Endodermal cell (in vitro differentiated cells): ENCODE measurements at regions not wholly inside any gene's neighbourhood (a gene's known extent, or its start where the extent isn't known, plus 50 kb on each side); places are given as distances from the start of the nearest gene placed in this dataset.

ENCODE experiments used
- DNase-seq: peaks from one replicate; pipeline ENCODE4 v3.0.0-alpha.2; 2017
- H3K27ac ChIP-seq: 2 replicates; pipeline ENCODE4 v1.5.1; 2013; ENCODE audit warnings: mild to moderate bottlenecking, low read depth, low read length, moderate library complexity
- H3K27me3 ChIP-seq: 2 replicates; pipeline ENCODE4 v1.6.1; 2013; ENCODE audit warnings: mild to moderate bottlenecking, low read length, moderate library complexity; ENCODE audit not compliant: insufficient read depth, control insufficient read depth, poor library complexity, severe bottlenecking
- H3K36me3 ChIP-seq: 2 replicates; pipeline ENCODE4 v1.7.0; 2013; ENCODE audit warnings: mild to moderate bottlenecking, low read length, moderate library complexity; ENCODE audit not compliant: control insufficient read depth, insufficient read depth
- H3K4me1 ChIP-seq: one replicate; pipeline ENCODE4 v1.7.0; 2013; ENCODE audit warnings: low read length; ENCODE audit not compliant: control insufficient read depth, insufficient read depth
- H3K4me3 ChIP-seq: 2 replicates; pipeline ENCODE4 v1.5.1; 2013; ENCODE audit warnings: mild to moderate bottlenecking, low read length, moderate library complexity
- H3K9ac ChIP-seq: 2 replicates; pipeline ENCODE4 v1.6.1; 2013; ENCODE audit warnings: mild to moderate bottlenecking, low read length, moderate library complexity; ENCODE audit not compliant: poor library complexity, severe bottlenecking; ENCODE audit errors: extremely low read depth
- H3K9me3 ChIP-seq: 2 replicates; pipeline ENCODE4 v1.6.1; 2013; ENCODE audit warnings: mild to moderate bottlenecking, low read length, moderate library complexity; ENCODE audit not compliant: control insufficient read depth
- H3K27ac Mint-ChIP-seq: 2 replicates; pipeline ENCODE4 v1.8.0; 2020; ENCODE audit warnings: mixed read lengths
- H3K27me3 Mint-ChIP-seq: 2 replicates; pipeline ENCODE4 v1.8.0; 2021; ENCODE audit warnings: mild to moderate bottlenecking, mixed read lengths; ENCODE audit not compliant: insufficient read depth
- H3K36me3 Mint-ChIP-seq: 2 replicates; pipeline ENCODE4 v1.8.0; 2020; ENCODE audit warnings: low read depth, mixed read lengths
- H3K4me1 Mint-ChIP-seq: 2 replicates; pipeline ENCODE4 v1.8.0; 2020; ENCODE audit warnings: mixed read lengths
- H3K4me3 Mint-ChIP-seq: 2 replicates; pipeline ENCODE4 v1.8.0; 2020; ENCODE audit warnings: mild to moderate bottlenecking, moderate library complexity, mixed read lengths
- H3K9me3 Mint-ChIP-seq: 2 replicates; pipeline ENCODE4 v1.8.0; 2020; ENCODE audit warnings: mild to moderate bottlenecking, mixed read lengths
- WGBS, 2 experiments: methylation state at CpG; one replicate each; pipeline versions ENCODE4 v1.1.5 to v1.1.7; 2013; ENCODE audit warnings: missing lambda C conversion rate in 2 of 2, mixed read lengths in 1 of 2; ENCODE audit not compliant: insufficient coverage in 1 of 2, insufficient read length in 1 of 2; 5-methylcytosine and 5-hydroxymethylcytosine counted together
- TF ChIP-seq, protein P1 (sequence below): fragments of 200-600 bp; sonication (generic); conservative IDR thresholded peaks from 2 replicates; pipeline ENCODE4 v1.5.0; 2021; ENCODE audit warnings: antibody characterized with exemption, mild to moderate bottlenecking

DNA sequence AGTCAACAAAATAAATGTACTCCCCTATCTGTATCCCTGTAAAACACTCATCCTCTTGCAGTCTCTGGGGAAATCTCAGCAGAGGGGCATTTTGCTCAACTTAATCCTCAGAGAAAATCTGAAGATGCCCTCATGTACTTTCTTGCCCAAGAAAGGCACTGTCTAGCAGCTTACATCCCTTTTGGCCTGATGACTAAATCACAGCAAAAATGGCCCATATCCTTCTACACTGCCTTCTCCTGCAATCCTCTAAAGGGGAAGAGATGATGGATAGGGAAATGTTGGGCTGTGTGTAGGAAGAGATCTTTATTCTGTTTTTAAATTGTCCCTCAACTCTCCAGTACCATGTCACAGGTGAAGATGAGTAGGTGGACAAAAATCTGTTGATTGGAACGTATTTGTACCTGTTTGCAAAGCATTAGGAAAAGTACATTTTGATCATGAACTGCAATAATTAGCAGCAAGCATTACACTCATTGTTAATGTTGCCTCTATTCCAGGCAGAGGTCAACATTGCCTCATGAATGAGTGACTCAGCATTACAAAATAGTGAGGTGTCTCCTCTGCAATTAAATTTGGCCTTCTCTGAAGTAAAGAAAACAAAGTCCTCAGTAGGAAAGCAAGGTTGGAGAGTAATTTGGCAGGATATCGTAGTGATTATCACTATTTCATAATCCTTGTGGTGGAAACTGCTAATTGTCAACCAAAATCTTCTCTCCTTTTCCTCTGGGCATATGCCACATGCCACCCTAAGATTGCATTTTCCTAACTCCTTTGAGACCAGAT lies 172.4 kb upstream of the CAND1 start:
- Mint-ChIP-seq H3K27me3 (peaks cover 56% of the 10 kb centered on the region), H3K4me1 (peaks cover 6% of the 10 kb centered on the region), H3K36me3 (no peaks in the 10 kb centered on the region), H3K9me3 (no peaks in the 10 kb centered on the region), H3K4me3 (no peak overlapping the region), H3K27ac (no peak overlapping the region)
- Histone ChIP-seq H3K9ac (no peak overlapping the region), H3K4me3 (no peak overlapping the region), H3K36me3 (no peaks in the 10 kb centered on the region), H3K9me3 (peaks cover 4% of the 10 kb centered on the region), H3K27me3 (peaks cover 76% of the 10 kb centered on the region), H3K27ac (no peak overlapping the region), H3K4me1 (no peaks in the 10 kb centered on the region)
- 94 to 96% methylated on average over 2 of the region's 2 CpGs for WGBS, 2 experiments
- no peak for DNase-seq
- TF ChIP-seq, protein P1, sequence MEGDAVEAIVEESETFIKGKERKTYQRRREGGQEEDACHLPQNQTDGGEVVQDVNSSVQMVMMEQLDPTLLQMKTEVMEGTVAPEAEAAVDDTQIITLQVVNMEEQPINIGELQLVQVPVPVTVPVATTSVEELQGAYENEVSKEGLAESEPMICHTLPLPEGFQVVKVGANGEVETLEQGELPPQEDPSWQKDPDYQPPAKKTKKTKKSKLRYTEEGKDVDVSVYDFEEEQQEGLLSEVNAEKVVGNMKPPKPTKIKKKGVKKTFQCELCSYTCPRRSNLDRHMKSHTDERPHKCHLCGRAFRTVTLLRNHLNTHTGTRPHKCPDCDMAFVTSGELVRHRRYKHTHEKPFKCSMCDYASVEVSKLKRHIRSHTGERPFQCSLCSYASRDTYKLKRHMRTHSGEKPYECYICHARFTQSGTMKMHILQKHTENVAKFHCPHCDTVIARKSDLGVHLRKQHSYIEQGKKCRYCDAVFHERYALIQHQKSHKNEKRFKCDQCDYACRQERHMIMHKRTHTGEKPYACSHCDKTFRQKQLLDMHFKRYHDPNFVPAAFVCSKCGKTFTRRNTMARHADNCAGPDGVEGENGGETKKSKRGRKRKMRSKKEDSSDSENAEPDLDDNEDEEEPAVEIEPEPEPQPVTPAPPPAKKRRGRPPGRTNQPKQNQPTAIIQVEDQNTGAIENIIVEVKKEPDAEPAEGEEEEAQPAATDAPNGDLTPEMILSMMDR: no peak

DNA sequence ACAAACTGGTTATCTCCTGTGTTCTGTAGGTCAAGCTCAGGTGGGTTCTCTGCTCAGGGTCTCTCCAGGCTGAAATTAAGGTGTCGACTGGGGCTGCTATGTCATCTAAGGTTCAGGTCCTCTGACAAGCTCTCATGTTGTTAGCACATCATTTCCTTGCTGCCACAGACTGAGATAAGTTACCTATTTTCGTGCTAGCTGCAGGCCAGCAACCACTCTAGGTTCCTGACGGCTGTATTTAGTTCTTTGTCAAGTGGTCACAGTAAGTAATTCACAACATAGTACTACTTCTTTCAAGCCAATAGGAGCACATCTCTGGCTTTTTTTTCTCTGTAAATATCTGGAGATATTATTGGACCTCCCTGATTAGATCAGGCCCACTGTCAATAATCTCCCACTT lies 169.3 kb upstream of the CAND1 start:
- H3K36me3 Mint-ChIP-seq: no peaks in the 10 kb centered on the region
- Histone ChIP-seq H3K36me3 (no peaks in the 10 kb centered on the region), H3K27ac (no peak overlapping the region), H3K4me3 (no peak overlapping the region), H3K4me1 (no peaks in the 10 kb centered on the region), H3K9ac (no peak overlapping the region), H3K27me3 (peaks cover 95% of the 10 kb centered on the region), H3K9me3 (peaks cover 4% of the 10 kb centered on the region)
- peaks cover 6% of the 10 kb centered on the region for H3K4me1 Mint-ChIP-seq
- no peaks in the 10 kb centered on the region for H3K9me3 Mint-ChIP-seq
- WGBS, 2 experiments: 68 to 100% methylated on average over 1 to 3 of the region's 3 CpGs
- DNase-seq: no peak
- H3K27me3 Mint-ChIP-seq: peaks cover 76% of the 10 kb centered on the region
- H3K27ac Mint-ChIP-seq: no peak overlapping the region
- TF ChIP-seq, protein P1: no peak
- no peak overlapping the region for H3K4me3 Mint-ChIP-seq

DNA sequence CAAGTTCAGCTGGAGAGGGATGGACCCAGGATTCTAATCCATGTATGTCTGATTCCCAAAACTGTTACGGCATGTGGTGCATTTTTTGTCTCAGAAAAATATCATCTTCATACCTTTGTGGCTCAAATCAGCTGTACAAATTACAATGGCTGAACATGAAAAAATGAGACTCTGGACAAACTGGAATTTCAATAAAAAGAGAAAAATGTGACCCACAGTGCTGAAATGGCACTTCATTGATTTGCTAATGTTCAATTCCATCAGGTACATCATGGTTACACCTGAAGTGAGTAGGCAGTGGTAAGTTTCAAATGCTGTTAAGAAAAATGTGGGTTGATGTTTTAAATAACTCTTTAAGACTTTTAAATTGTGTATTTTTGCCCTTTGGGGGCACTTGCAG lies 165.6 kb upstream of the CAND1 start:
- no peak overlapping the region for H3K4me3 ChIP-seq
- peaks cover 23% of the 10 kb centered on the region for H3K9me3 ChIP-seq
- peaks cover 80% of the 10 kb centered on the region for H3K27me3 Mint-ChIP-seq
- no peak overlapping the region for H3K27ac ChIP-seq
- H3K36me3 ChIP-seq: no peaks in the 10 kb centered on the region
- H3K27ac Mint-ChIP-seq: no peak overlapping the region
- peaks cover 8% of the 10 kb centered on the region for H3K9me3 Mint-ChIP-seq
- no peak overlapping the region for H3K9ac ChIP-seq
- peaks cover 6% of the 10 kb centered on the region for H3K4me1 Mint-ChIP-seq
- H3K4me1 ChIP-seq: no peaks in the 10 kb centered on the region
- WGBS, 2 experiments: 77 to 98% methylated on average over 1 of the region's 1 CpG
- TF ChIP-seq, protein P1: no peak
- peaks cover 94% of the 10 kb centered on the region for H3K27me3 ChIP-seq
- DNase-seq: no peak
- no peak overlapping the region for H3K4me3 Mint-ChIP-seq
- no peaks in the 10 kb centered on the region for H3K36me3 Mint-ChIP-seq
